Osteoblast (primary cell): ENCODE measurements at regions not wholly inside any gene's neighbourhood (a gene's known extent, or its start where the extent isn't known, plus 50 kb on each side); places are given as distances from the start of the nearest gene placed in this dataset.
"Not testable (repeated sequence)": the region's sequence is repeated elsewhere in the genome, so short reads cannot be mapped to it uniquely, and the experiment has no call there.

Experiments
- DNase-seq: peaks from one replicate; pipeline ENCODE4 v3.0.0; 2011; ENCODE audit warnings: low spot score, mixed read lengths; ENCODE audit not compliant: insufficient read length; ENCODE audit errors: missing footprints
- H2AFZ ChIP-seq: 2 replicates; pipeline ENCODE4 v1.6.0; 2011; ENCODE audit warnings: mild to moderate bottlenecking, low read length
- H3K27ac ChIP-seq: 2 replicates; pipeline ENCODE4 v1.5.1; 2011; ENCODE audit warnings: mild to moderate bottlenecking, low read depth, low read length, moderate library complexity
- H3K27me3 ChIP-seq: 2 replicates; pipeline ENCODE4 v1.6.0; 2012; ENCODE audit warnings: mild to moderate bottlenecking, control low read depth, inconsistent platforms, low read length, moderate library complexity; ENCODE audit not compliant: insufficient read depth
- H3K36me3 ChIP-seq: 2 replicates; pipeline ENCODE4 v1.5.1; 2011; ENCODE audit warnings: mild to moderate bottlenecking, low read length, control low read depth, moderate library complexity; ENCODE audit not compliant: insufficient read depth
- H3K4me1 ChIP-seq: 2 replicates; pipeline ENCODE4 v1.5.1; 2011; ENCODE audit warnings: mild to moderate bottlenecking, low read length, control low read depth, moderate library complexity; ENCODE audit not compliant: insufficient read depth
- H3K4me2 ChIP-seq: 2 replicates; pipeline ENCODE4 v1.6.0; 2011; ENCODE audit warnings: mild to moderate bottlenecking, low read length; ENCODE audit not compliant: insufficient read depth
- H3K4me3 ChIP-seq: fragments of 200-600 bp; sonication (generic); 3 replicates; pipeline ENCODE4 v1.5.1; 2012; ENCODE audit warnings: mild to moderate bottlenecking, low read length, inconsistent platforms; ENCODE audit not compliant: insufficient read depth
- H3K79me2 ChIP-seq: 2 replicates; pipeline ENCODE4 v1.6.0; 2012; ENCODE audit warnings: mild to moderate bottlenecking, low read length, control low read depth, inconsistent platforms; ENCODE audit not compliant: insufficient read depth
- H3K9me3 ChIP-seq: 2 replicates; pipeline ENCODE4 v1.5.1; 2011; ENCODE audit warnings: low read depth, low read length, control low read depth
- H4K20me1 ChIP-seq: 2 replicates; pipeline ENCODE4 v1.6.0; 2012; ENCODE audit warnings: mild to moderate bottlenecking, low read length, control low read depth; ENCODE audit not compliant: insufficient read depth
- CTCF ChIP-seq: IDR thresholded peaks from 2 replicates; pipeline ENCODE4 v1.5.1; 2011; ENCODE audit warnings: mild to moderate bottlenecking, low read depth, low read length, moderate library complexity; ENCODE audit errors: extremely low read depth

GRCh38 chr6:113364766-113365165 lies 492.4 kb upstream of the MARCKS start:
- Histone ChIP-seq H3K4me1 (peaks cover 66% of the 10 kb centered on the region), H3K27me3 (no peaks in the 10 kb centered on the region), H3K4me3 (no peak overlapping the region), H3K4me2 (no peak overlapping the region), H2AFZ (no peak overlapping the region), H3K79me2 (no peaks in the 10 kb centered on the region), H4K20me1 (no peaks in the 10 kb centered on the region), H3K27ac (peak overlapping the region; percentile 96), H3K36me3 (no peaks in the 10 kb centered on the region), H3K9me3 (no peaks in the 10 kb centered on the region)
- no peak for TF ChIP-seq CTCF
- DNase-seq: no peak

- Histone ChIP-seq H4K20me1 (no peaks in the 10 kb centered on the region), H3K4me3 (no peak overlapping the region), H3K4me2 (no peak overlapping the region), H3K9me3 (no peaks in the 10 kb centered on the region), H3K27ac (peak overlapping the region; percentile 96), H2AFZ (no peak overlapping the region), H3K36me3 (no peaks in the 10 kb centered on the region), H3K4me1 (peaks cover 62% of the 10 kb centered on the region), H3K27me3 (no peaks in the 10 kb centered on the region), H3K79me2 (no peaks in the 10 kb centered on the region)
- no peak for TF ChIP-seq CTCF
- DNase-seq: no peak
These were observed 492.0 kb upstream of the MARCKS start for GRCh38 chr6:113365191-113365590.

GRCh38 chr6:113366505-113366904 lies 490.6 kb upstream of the MARCKS start:
- Histone ChIP-seq H3K79me2 (no peaks in the 10 kb centered on the region), H3K4me1 (peaks cover 50% of the 10 kb centered on the region), H3K9me3 (no peaks in the 10 kb centered on the region), H3K36me3 (no peaks in the 10 kb centered on the region), H3K27ac (peak overlapping the region; percentile 9), H3K27me3 (no peaks in the 10 kb centered on the region), H4K20me1 (no peaks in the 10 kb centered on the region), H2AFZ (no peak overlapping the region), H3K4me3 (no peak overlapping the region), H3K4me2 (no peak overlapping the region)
- DNase-seq: no peak
- no peak for TF ChIP-seq CTCF

- Histone ChIP-seq H3K36me3 (peaks cover 11% of the 10 kb centered on the region), H3K79me2 (no peaks in the 10 kb centered on the region), H3K4me3 (no peak overlapping the region), H3K9me3 (no peaks in the 10 kb centered on the region), H3K27me3 (no peaks in the 10 kb centered on the region), H4K20me1 (no peaks in the 10 kb centered on the region), H2AFZ (no peak overlapping the region), H3K27ac (peak overlapping the region; percentile 40), H3K4me1 (peaks cover 28% of the 10 kb centered on the region), H3K4me2 (no peak overlapping the region)
- TF ChIP-seq CTCF: no peak
- DNase-seq: no peak
These were observed 486.3 kb upstream of the MARCKS start for GRCh38 chr6:113370508-113371502.

- H3K27me3 ChIP-seq, H3K9me3 ChIP-seq, H3K4me3 ChIP-seq, H3K79me2 ChIP-seq, H2AFZ ChIP-seq, DNase-seq, H4K20me1 ChIP-seq: not testable (repeated sequence)
- peak overlapping the region; percentile 30 for H3K4me2 ChIP-seq
- H3K4me1 ChIP-seq: peaks cover 37% of the 10 kb centered on the region
- peak overlapping the region; percentile 84 for H3K27ac ChIP-seq
- H3K36me3 ChIP-seq: peaks cover 11% of the 10 kb centered on the region
These were observed 481.7 kb upstream of the MARCKS start for GRCh38 chr6:113375466-113375865.
